ENCODE measurements at regions not wholly inside any gene's neighbourhood (a gene's known extent, or its start where the extent isn't known, plus 50 kb on each side); places are given as distances from the start of the nearest gene placed in this dataset.
"Not testable (repeated sequence)": the region's sequence is repeated elsewhere in the genome, so short reads cannot be mapped to it uniquely, and the experiment has no call there.

GRCh38 chr13:76829572-76830327, 56.5 kb downstream of the KCTD12 start:
- H3K27ac ChIP-seq: no peak overlapping the region
- no peak for TF ChIP-seq CTCF (conservative IDR thresholded peaks at IDR 0.05)

GRCh38 chr13:76828316-76828741, 57.9 kb downstream of the KCTD12 start:
- no peak overlapping the region for H3K27ac ChIP-seq
- no peak for TF ChIP-seq CTCF (conservative IDR thresholded peaks at IDR 0.05)

DNA sequence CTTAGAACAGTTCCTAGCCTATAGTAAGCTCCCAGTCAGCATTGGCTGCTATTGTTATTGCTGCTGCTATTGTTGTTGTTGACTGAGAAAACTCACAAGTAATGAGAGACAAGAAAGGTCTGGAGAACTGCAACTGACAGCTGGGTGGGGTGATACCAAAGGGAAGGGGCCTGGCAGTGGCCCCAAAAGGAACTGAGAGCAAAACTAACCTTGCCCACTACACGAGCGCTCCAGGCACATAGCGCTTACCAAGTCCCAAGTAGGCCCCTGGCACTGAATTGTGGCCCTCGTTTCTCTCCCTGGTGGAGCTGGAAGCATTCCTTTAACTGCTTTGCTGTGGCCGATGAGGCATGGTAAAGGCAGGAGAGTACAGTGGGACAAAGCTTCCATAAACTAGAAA, 59.7 kb downstream of the KCTD12 start:
- H3K27ac ChIP-seq: no peak overlapping the region
- no peak for TF ChIP-seq CTCF (conservative IDR thresholded peaks at IDR 0.05)

GRCh38 chr13:76825430-76825829, 60.8 kb downstream of the KCTD12 start:
- no peak for TF ChIP-seq CTCF (conservative IDR thresholded peaks at IDR 0.05)

DNA sequence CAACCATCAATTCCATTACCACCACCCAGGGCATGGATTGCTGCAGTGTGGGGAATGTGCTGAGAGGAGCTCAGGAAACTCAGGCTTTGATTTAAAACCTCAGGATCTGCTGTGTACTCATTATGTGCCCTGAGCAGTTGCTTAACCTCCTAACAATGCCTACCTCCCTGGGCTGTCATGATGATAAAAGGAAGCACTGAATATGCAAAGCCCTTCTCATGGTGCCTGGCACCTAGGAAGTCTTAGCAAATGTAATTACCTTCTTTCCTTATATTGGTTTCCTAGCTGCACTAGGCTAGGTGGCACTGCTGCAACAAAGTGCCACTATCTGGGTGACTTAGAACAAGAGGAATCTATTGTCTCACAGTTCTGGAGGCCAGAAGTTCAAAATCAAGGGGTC, 62.2 kb downstream of the KCTD12 start:
- TF ChIP-seq CTCF (conservative IDR thresholded peaks at IDR 0.05): no peak
- no peak overlapping the region for H3K27ac ChIP-seq

More at GRCh38 chr13:76825430-76825829, 60.8 kb downstream of the KCTD12 start:
- H3K27ac ChIP-seq: no peak overlapping the region

DNA sequence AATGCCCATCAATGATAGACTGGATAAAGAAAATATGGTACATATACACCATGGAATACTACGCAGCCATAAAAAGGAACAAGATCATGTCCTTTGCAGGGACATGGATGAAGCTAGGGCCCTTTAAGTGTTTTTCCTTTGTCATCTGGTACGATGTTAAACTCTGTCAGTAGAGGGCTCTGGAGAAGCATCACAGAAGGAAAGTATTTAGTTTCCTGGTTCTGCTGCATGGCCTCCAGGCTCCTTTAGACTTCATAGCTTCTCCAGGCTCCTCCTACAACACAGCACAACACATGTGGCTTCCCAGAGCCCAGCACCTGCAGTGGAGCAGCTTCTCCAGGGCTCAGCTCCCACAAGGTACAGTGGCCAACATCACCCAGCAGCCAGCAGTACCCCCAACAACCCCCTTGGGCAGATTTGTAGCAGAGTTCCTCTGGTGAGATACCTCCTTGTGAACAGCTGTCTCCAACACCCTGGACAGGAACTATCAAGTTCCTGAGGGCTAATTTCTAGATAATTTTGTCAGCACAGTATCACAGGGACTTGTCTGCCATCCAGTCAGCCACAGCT, 63.4 kb downstream of the KCTD12 start:
- no peak overlapping the region for H3K27ac ChIP-seq
- peak; percentile 41 for TF ChIP-seq CTCF (conservative IDR thresholded peaks at IDR 0.05)

DNA sequence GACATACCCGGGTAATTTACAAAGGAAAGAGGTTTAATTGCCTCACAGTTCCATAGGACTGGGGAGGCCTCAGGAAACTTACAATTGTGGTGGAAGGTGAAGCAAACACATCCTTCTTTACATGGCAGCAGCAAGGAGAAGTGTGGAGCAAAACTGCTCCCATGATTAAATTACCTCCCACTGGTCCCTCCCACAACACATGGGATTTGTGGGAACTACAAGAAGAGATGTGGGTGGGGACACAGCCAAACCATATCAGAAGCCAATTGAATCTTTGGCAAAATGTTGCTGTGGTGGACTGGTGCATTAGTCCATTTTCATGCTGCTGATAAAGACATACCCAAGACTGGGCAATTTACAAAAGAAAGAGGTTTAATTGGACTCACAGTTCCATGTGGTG, 65.0 kb downstream of the KCTD12 start:
- not testable (repeated sequence) for H3K27ac ChIP-seq

GRCh38 chr13:76820759-76821158, 65.4 kb downstream of the KCTD12 start:
- H3K27ac ChIP-seq: no peak overlapping the region
- TF ChIP-seq CTCF (conservative IDR thresholded peaks at IDR 0.05): no peak

Measured in VCaP (cell line).